Memory B cell (primary cell): ENCODE measurements at regions not wholly inside any gene's neighbourhood (a gene's known extent, or its start where the extent isn't known, plus 50 kb on each side); places are given as distances from the start of the nearest gene placed in this dataset.

Experiments
- ATAC-seq: fragments of 150-1000 bp; cut with Tn5 transposase; 2 replicates; pipeline ENCODE4 v1.10.0; 2021; ENCODE audit warnings: low read depth, mild to moderate bottlenecking, moderate library complexity
- DNase-seq, 2 donors: peaks; one replicate each; pipeline ENCODE4 v3.0.0; 2022; ENCODE audit warnings: low spot score in 2 of 2
- H3K27ac Mint-ChIP-seq: one replicate; pipeline ENCODE4 v1.8.0; 2022; ENCODE audit warnings: mild to moderate bottlenecking, moderate library complexity, mixed read lengths
- H3K27me3 Mint-ChIP-seq: one replicate; pipeline ENCODE4 v1.8.0; 2022; ENCODE audit warnings: mixed read lengths
- H3K36me3 Mint-ChIP-seq: one replicate; pipeline ENCODE4 v1.8.0; 2022; ENCODE audit warnings: mild to moderate bottlenecking, mixed read lengths
- H3K4me1 Mint-ChIP-seq: one replicate; pipeline ENCODE4 v1.8.0; 2022; ENCODE audit warnings: mixed read lengths
- H3K4me3 Mint-ChIP-seq: one replicate; pipeline ENCODE4 v1.8.0; 2022; ENCODE audit warnings: mild to moderate bottlenecking, moderate library complexity, mixed read lengths
- H3K9me3 Mint-ChIP-seq: one replicate; pipeline ENCODE4 v1.8.0; 2022; ENCODE audit warnings: mixed read lengths

DNA sequence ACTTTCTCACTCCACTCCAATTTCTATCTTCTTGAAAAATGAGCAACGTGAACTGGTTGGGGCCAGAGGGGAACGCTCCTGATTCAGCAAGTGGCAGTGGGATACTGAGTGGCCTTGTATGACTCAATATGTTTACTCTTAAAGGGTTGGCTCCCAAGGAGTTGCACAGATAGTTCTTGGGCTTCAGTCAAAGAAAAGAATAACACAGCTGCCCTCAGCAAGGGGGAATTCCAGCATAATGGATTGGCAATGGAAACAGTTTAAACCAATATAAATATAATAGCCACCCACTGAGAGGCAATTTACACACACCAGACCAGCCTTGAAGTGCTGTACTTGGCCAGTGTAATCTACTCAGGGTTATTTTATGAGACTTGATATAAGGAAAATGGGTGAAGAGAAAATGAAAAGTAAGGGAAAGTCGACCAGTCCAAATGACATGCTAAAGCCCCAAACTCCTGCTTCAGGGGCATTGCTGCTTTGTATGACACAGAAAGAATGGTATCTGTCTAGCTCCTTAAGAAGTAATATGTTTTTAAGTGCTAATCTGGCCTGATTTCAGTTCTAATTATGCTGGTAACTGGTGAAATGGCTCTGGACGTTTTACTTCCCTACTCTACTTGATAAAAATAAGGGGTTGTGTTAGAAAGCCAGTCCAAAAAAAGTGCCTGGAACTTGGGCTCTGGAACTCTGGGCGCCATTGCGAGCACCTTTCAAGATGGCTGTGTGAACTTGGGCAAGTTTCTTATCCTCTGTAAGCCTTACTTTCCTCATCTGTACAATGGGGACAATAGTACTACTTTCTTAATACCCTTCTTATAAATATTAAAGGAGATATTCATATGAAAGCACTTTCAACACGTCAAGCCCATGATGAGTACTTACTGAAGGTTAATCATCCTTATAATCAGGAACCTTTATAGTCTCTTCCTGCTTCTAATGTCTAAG, 712.9 kb upstream of the MAP3K7 start:
- H3K4me3 Mint-ChIP-seq = no peak overlapping the region
- ATAC-seq (no peak), DNase-seq (no peak)
- H3K36me3 Mint-ChIP-seq = no peaks in the 10 kb centered on the region
- H3K4me1 Mint-ChIP-seq = no peaks in the 10 kb centered on the region
- H3K27ac Mint-ChIP-seq = no peak overlapping the region
- no peaks in the 10 kb centered on the region for H3K9me3 Mint-ChIP-seq
- no peaks in the 10 kb centered on the region for H3K27me3 Mint-ChIP-seq

DNA sequence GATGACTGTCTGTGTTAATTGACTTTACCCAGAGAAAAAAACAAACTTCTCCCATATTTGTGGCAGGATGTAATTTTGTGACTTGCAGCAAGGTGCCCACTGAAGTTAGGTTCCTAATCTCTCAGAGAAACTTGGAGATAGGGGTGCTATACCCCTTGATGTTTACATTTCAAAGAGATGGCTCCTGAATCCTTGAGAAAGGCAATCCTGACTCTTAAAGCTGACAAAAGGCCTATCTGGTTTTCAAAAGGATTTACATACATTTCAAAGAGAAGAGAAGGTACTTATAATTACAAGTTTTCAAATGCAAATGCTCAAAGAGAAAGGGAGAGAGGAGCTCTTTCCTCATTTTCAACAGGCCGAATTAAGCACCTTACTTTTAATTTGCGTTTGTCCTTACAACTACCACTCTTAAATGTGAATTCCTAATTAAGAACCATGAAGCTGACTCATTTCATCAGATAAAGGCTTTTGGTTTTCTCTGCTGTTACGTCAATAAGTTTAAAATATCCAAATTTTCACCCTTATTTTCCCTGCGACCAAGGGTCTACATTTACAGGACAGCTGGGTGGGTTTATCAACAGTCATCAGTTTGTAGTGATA, 711.8 kb upstream of the MAP3K7 start:
- H3K4me3 Mint-ChIP-seq = no peak overlapping the region
- H3K9me3 Mint-ChIP-seq = no peaks in the 10 kb centered on the region
- ATAC-seq (no peak), DNase-seq (no peak)
- no peaks in the 10 kb centered on the region for H3K36me3 Mint-ChIP-seq
- no peaks in the 10 kb centered on the region for H3K27me3 Mint-ChIP-seq
- H3K27ac Mint-ChIP-seq = no peak overlapping the region
- H3K4me1 Mint-ChIP-seq = no peaks in the 10 kb centered on the region

DNA sequence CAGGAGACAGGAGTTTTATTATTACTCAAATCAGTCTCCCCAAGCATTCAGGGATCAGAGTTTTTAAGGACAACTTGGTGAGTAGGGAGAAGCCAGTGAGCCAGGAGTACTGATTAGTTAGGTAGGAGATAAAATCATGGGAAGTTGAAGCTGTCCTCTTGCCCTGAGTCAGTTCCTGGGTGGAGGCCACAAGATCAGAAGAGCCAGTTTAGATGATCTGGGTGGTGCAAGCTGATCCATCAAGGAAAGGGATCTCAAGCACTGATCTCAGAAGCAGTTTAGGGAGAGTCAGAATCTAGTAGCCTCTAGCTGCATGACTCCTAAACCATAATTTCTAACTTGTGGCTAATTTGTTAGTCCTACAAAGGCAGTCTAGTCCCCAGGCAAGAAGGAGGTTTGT, 706.5 kb upstream of the MAP3K7 start:
- H3K9me3 Mint-ChIP-seq = no peaks in the 10 kb centered on the region
- H3K4me3 Mint-ChIP-seq = no peak overlapping the region
- H3K4me1 Mint-ChIP-seq = no peaks in the 10 kb centered on the region
- H3K36me3 Mint-ChIP-seq = no peaks in the 10 kb centered on the region
- DNase-seq (no peak), ATAC-seq (no peak)
- H3K27ac Mint-ChIP-seq = no peak overlapping the region
- H3K27me3 Mint-ChIP-seq = no peaks in the 10 kb centered on the region

DNA sequence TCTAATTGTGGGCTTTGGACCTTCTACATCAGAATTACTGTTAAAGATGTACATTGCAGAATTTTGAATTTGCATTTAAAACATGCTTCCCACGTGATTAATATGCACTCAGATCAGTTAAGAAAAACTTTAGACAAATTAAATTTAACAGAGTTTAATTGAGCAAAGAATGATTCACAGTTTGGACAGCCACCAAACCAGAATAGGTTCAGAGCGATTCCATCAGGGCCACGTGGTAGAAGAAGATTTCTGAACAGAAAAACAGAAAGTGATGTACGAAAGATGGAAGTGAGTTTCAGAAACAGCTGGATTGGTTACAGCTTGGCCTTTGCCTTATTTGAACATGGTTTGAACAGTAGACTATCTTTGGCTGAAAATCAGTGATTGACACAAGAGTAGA, 704.2 kb upstream of the MAP3K7 start:
- no peaks in the 10 kb centered on the region for H3K27me3 Mint-ChIP-seq
- H3K36me3 Mint-ChIP-seq = no peaks in the 10 kb centered on the region
- no peak overlapping the region for H3K4me3 Mint-ChIP-seq
- no peak for DNase-seq
- peaks cover 2% of the 10 kb centered on the region for H3K9me3 Mint-ChIP-seq
- ATAC-seq = no peak
- no peaks in the 10 kb centered on the region for H3K4me1 Mint-ChIP-seq
- H3K27ac Mint-ChIP-seq = no peak overlapping the region

DNA sequence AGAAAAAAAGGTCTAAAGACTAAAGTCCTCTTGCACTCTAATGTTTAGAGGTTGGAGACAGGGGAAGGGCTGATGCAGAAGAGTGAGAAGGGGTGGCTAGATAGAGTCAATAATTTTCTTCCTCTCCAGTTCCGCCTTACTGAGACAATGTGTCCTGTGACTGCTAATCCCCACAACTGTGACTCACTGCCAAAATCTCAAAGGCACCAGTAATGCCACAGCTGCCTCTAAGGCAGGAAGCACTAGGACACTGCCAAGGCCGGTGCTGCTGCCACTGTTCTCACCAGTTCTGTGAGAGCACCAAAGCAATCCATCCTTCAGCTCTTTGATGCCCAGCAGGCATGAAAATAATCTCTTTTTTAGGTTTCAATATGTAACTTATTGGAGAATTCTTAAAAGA, 701.9 kb upstream of the MAP3K7 start:
- ATAC-seq (no peak), DNase-seq (no peak)
- H3K4me1 Mint-ChIP-seq = no peaks in the 10 kb centered on the region
- peaks cover 2% of the 10 kb centered on the region for H3K9me3 Mint-ChIP-seq
- no peak overlapping the region for H3K27ac Mint-ChIP-seq
- no peaks in the 10 kb centered on the region for H3K36me3 Mint-ChIP-seq
- H3K4me3 Mint-ChIP-seq = no peak overlapping the region
- H3K27me3 Mint-ChIP-seq = no peaks in the 10 kb centered on the region

DNA sequence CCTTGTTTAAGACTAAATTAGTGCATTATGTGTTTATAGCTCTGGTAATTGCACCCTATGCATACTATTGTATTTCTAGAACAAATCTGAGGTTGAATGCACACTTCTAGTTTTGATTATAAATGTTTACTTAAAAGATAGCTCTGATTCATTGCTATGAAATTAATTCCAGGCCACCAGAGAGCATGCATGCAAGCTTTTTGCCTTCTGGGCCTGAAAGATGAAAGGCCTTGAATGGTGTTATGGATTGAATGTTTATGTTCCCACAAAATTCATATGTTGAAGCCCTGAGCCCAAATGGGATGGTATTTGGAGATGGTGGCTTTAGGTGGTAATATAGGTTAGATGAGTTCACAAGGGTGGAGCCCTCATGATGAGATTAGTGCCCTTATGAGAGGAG, 695.0 kb upstream of the MAP3K7 start:
- Mint-ChIP-seq H3K36me3 (no peaks in the 10 kb centered on the region), H3K9me3 (peaks cover 9% of the 10 kb centered on the region), H3K27me3 (no peaks in the 10 kb centered on the region), H3K4me3 (no peak overlapping the region), H3K4me1 (no peaks in the 10 kb centered on the region), H3K27ac (no peak overlapping the region)
- DNase-seq (no peak), ATAC-seq (no peak)

DNA sequence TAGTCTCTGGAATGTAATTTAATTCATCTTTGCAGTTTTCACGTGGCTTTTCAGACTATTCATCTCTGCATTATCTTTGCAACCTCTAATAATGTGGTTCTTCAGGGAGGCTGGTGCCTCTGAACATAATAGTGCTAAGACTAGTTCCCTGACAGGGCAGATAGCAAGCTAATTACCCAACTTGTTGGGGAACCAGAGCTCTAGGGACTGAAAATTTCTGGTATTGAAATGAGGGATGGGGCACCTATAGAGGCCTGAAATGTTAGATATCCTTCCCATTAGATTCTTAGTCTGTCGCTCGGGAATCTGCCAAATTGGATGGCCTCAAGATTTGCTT, 693.6 kb upstream of the MAP3K7 start:
- ATAC-seq (no peak), DNase-seq (no peak)
- H3K27ac Mint-ChIP-seq = no peak overlapping the region
- peaks cover 9% of the 10 kb centered on the region for H3K9me3 Mint-ChIP-seq
- H3K4me3 Mint-ChIP-seq = no peak overlapping the region
- H3K36me3 Mint-ChIP-seq = no peaks in the 10 kb centered on the region
- H3K27me3 Mint-ChIP-seq = no peaks in the 10 kb centered on the region
- H3K4me1 Mint-ChIP-seq = no peaks in the 10 kb centered on the region

DNA sequence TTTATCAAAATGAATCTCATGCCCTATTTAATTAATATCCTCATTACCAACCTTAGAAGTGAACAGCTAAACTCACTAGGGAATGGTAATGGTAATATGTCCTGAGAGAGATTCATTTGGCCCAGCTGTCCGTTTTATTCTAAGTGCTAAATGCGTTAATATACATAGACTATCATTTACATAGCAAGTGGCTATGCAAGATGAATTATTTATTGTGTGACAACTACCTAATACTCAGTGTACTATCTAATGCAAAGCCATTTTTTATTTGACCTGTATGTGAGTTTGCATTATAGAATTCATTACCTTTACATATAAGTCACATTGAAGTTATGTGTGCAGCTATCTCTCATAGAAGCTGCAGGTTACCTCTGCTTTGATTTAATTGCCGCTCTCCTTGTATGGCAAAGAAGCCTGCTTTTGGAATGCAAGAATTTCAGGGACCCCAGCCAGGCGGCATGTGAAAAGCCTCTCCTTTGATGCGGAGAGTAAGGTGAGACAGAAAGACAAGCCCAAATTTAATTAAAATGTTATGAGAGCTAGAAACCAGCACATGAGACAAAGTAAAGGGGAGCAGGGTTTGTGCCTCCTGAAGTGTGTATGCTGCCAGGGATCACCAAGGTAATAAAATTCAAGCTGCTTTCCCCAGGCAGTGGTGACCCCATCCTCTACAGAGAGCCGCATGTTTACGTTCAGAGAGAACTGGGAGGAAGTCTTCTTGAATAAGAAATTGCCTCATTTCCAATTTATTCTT, 693.0 kb upstream of the MAP3K7 start:
- H3K27me3 Mint-ChIP-seq = no peaks in the 10 kb centered on the region
- ATAC-seq = no peak
- H3K27ac Mint-ChIP-seq = no peak overlapping the region
- DNase-seq = no peak
- no peaks in the 10 kb centered on the region for H3K36me3 Mint-ChIP-seq
- no peaks in the 10 kb centered on the region for H3K4me1 Mint-ChIP-seq
- H3K9me3 Mint-ChIP-seq = peaks cover 9% of the 10 kb centered on the region
- no peak overlapping the region for H3K4me3 Mint-ChIP-seq

DNA sequence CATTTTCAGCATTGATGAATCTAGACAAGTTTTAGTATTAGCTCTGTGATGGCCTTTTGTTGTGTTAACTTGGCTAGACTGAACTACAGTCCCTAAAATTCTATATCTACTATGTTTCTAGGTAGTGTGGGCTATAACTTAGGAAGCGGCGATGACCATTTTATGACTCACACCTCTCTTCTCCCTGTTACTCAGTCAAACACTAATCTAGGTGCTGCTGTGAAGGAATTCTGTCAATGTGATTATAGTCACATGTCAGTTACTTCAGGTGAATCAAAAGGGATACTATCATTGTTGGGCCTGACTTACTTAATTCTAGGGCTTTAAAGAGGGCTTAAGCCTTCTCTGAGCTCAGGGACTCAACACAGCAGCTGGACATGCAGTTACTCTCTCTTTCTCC, 691.5 kb upstream of the MAP3K7 start:
- no peak overlapping the region for H3K4me3 Mint-ChIP-seq
- no peak overlapping the region for H3K27ac Mint-ChIP-seq
- no peaks in the 10 kb centered on the region for H3K4me1 Mint-ChIP-seq
- ATAC-seq (no peak), DNase-seq (no peak)
- no peaks in the 10 kb centered on the region for H3K36me3 Mint-ChIP-seq
- no peaks in the 10 kb centered on the region for H3K27me3 Mint-ChIP-seq
- H3K9me3 Mint-ChIP-seq = peaks cover 9% of the 10 kb centered on the region

DNA sequence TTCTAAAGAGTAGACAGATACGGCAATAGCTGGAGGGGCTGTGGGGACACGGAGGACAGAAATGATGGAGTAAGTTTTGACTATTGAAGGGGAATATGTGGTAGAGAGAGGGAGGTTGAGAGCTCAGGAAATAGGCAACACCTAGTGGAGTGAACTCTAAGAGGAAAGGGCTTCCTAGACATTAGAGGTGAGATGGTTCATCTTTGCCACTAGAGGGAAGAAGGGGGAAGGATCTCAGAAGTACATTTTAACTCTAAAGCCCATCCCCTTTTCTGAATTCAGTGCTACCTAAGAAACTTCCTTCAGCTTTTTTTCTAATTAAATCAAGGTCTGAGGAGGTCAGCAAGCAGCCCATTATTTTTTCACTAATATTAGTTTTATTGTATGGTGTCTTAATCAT, 689.4 kb upstream of the MAP3K7 start:
- no peaks in the 10 kb centered on the region for H3K4me1 Mint-ChIP-seq
- no peaks in the 10 kb centered on the region for H3K36me3 Mint-ChIP-seq
- DNase-seq (no peak), ATAC-seq (no peak)
- no peak overlapping the region for H3K27ac Mint-ChIP-seq
- no peak overlapping the region for H3K4me3 Mint-ChIP-seq
- H3K9me3 Mint-ChIP-seq = peaks cover 5% of the 10 kb centered on the region
- no peaks in the 10 kb centered on the region for H3K27me3 Mint-ChIP-seq

DNA sequence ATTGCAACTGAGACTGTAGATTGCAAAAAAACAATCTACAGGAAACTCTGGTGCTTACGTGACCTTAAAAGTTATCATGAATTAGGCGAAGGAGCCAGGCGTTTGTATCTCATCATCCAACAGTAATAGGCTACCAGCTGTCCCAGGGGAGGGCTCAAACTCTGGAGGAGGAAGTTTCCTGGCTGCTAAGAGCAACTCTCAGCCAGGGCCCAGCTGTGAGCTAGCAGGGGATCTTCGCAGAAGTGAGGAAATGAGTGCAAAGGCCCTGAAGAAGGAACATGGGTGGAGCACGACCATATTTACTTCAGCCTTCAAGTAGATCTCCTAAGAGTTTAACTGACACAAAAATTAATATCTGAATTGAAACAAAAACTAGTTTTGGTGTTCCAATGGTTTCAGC, 686.9 kb upstream of the MAP3K7 start:
- H3K27me3 Mint-ChIP-seq = no peaks in the 10 kb centered on the region
- peaks cover 5% of the 10 kb centered on the region for H3K9me3 Mint-ChIP-seq
- DNase-seq (no peak), ATAC-seq (no peak)
- no peaks in the 10 kb centered on the region for H3K36me3 Mint-ChIP-seq
- H3K27ac Mint-ChIP-seq = no peak overlapping the region
- no peak overlapping the region for H3K4me3 Mint-ChIP-seq
- no peaks in the 10 kb centered on the region for H3K4me1 Mint-ChIP-seq

DNA sequence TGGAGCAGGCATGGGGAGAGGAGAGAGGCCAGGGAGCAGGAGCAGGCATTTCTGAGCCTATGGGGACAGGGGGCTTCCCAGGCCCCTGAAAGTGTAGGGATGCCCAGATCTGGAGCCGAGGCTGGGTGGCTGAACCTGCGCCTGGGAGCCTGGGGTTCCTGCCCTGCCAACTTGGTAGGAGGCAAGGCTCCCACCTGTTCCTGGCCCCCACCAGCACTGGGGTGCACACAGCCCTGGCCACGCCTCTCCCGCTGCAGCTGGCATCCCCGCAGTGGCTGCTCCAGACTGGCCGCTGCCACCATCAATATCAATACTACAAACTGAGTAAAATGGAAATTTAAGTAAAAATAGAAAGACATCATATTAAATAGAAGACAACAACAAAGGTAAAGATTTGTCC, 684.9 kb upstream of the MAP3K7 start:
- ATAC-seq (no peak), DNase-seq (no peak)
- Mint-ChIP-seq H3K27ac (no peak overlapping the region), H3K36me3 (no peaks in the 10 kb centered on the region), H3K27me3 (no peaks in the 10 kb centered on the region), H3K9me3 (peaks cover 1% of the 10 kb centered on the region), H3K4me3 (no peak overlapping the region), H3K4me1 (no peaks in the 10 kb centered on the region)

DNA sequence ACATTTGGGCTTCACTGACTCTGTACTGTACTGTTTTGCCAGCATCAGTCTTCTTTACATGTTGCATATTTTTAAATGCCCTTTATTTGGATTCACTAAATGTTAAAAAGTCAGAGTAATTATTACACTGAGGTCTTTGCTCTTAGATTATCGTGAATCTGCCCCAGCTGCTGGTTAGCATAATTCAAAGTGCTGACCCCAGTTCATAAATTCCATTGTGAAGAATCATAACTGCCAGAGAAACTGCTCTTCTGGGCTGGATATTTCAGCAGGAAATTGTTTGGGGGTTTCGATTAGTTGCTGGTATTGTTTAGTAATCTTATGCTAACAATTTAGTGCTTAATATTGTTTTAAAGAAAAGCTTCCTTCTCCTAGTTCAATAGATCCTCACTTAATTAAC, 682.1 kb upstream of the MAP3K7 start:
- ATAC-seq = no peak
- Mint-ChIP-seq H3K27me3 (no peaks in the 10 kb centered on the region), H3K4me1 (no peaks in the 10 kb centered on the region), H3K27ac (no peak overlapping the region), H3K9me3 (peaks cover 1% of the 10 kb centered on the region), H3K36me3 (no peaks in the 10 kb centered on the region), H3K4me3 (no peak overlapping the region)
- DNase-seq = no peak

DNA sequence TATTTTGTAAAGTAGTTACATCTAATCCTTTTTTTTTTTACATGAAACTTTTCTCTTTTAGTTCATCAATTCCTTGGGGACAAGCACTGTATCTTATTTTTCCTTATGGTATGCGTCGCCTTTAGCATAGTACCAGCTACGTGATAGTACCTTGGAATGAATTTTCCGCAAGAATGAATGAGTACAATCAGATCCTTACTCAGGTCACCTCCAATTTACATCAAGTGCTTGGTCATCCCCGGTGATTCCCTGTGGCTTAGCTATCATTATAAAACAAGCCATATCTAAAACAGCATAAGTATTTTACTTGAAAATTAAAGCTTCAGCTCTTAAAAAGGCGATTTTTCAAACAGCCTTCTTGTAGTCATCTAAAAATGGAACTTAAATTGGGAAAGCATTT, 680.4 kb upstream of the MAP3K7 start:
- H3K4me1 Mint-ChIP-seq = no peaks in the 10 kb centered on the region
- no peaks in the 10 kb centered on the region for H3K27me3 Mint-ChIP-seq
- ATAC-seq (no peak), DNase-seq (no peak)
- H3K27ac Mint-ChIP-seq = no peak overlapping the region
- no peak overlapping the region for H3K4me3 Mint-ChIP-seq
- no peaks in the 10 kb centered on the region for H3K36me3 Mint-ChIP-seq
- peaks cover 1% of the 10 kb centered on the region for H3K9me3 Mint-ChIP-seq
